ENCODE measurements at regions not wholly inside any gene's neighbourhood (a gene's known extent, or its start where the extent isn't known, plus 50 kb on each side); places are given as distances from the start of the nearest gene placed in this dataset.

DNA sequence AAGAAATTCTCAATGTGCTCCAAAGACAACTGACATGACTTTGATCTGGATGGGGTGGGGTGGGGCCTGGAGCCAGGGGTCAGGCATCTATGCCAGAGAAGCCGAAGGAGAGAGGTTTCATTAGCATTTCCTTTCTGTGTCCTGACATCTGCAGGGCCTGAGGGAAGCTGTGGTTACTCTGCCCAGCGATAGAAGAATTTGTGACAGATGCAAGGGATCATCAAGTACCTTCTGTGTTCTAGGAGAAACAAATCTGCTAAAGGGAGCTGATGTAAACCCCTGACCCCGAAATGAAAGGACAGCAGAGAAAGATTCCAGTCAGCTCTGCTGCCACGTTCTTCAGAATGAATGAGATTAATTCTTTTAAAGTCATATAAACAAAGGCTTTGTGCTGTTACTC lies 335.7 kb downstream of the PRELID2 start:
- TF ChIP-seq EZH2 (IDR thresholded peaks at IDR 0.05) (no peak), POLR2AphosphoS5 (IDR thresholded peaks at IDR 0.05; ENCODE audit: borderline replicate concordance, low read depth, low read length) (no peak)

All from SK-N-MC (cell line).